ENCODE measurements at regions not wholly inside any gene's neighbourhood (a gene's known extent, or its start where the extent isn't known, plus 50 kb on each side); places are given as distances from the start of the nearest gene placed in this dataset.

DNA sequence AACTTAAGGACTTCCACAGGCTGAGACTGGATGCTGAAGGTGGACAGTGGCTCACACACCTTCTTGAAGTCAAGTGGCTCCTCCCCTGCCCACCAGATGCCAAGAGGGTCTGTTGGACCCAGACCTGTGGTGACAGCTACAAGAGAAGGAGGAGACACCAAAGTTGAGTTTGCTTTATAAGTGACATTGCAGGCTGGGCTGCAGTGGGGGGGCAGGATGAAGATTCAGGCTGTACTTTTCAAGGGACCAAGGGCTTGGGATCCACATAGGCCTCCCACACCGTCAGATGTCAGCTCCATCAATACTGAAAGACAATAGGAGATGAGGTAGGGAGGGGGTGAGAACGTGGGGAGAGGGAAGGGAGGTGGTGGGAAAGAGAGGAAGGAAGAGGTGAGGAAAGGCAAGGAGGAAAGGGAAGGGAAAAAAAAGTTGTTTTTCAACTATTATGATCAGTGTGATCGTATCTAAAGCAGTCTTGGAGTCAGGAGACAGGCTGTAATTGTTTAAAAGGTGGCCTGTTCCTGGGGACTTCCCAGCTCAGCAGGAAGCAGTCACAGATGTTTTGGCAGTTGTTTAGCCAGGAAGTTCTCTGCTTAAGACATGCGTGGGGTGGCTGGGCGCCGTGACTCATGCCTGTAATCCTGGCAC lies 84.1 kb upstream of the RESF1 start:
- peak overlapping the region; percentile 41 for H3K9ac ChIP-seq (replicated peaks; ENCODE audit: extremely low read depth, insufficient read depth, low read length)
- H3K27ac ChIP-seq (ENCODE audit: insufficient read depth, low read depth, low read length), result peak overlapping the region; percentile 83
- H3K79me2 ChIP-seq (ENCODE audit: control insufficient read depth, insufficient read depth, low read length), result no peaks in the 10 kb centered on the region
- no peaks in the 10 kb centered on the region for H3K9me1 ChIP-seq (replicated peaks; ENCODE audit: control insufficient read depth, extremely low read depth, insufficient read depth, low read length)
- peak; percentile 93 for DNase-seq (ENCODE audit: low read depth, low spot score)
- H3K27me3 ChIP-seq (ENCODE audit: control insufficient read depth in 2 of 2, insufficient read depth in 2 of 2, low read length in 2 of 2), result no peaks in the 10 kb centered on the region
- TSS peak; percentile 73 for BruUV-seq (replicated peaks)
- no peaks in the 10 kb centered on the region for H3K9me3 ChIP-seq (replicated peaks; ENCODE audit: control insufficient read depth, insufficient read depth, low read length)
- no peaks in the 10 kb centered on the region for H3K36me3 ChIP-seq (ENCODE audit: control insufficient read depth in 2 of 2, extremely low read depth in 1 of 2, insufficient read depth in 2 of 2, low read length in 2 of 2)
- dilution Hi-C loops (cut with MboI; ENCODE audit: extremely low pct_ligation_motif_present, low sequenced_read_pairs), result no loop called here
- H3K4me2 ChIP-seq (ENCODE audit: insufficient read depth, low read length), result no peak overlapping the region
- peak overlapping the region; percentile 78 for H2AFZ ChIP-seq (ENCODE audit: low read depth, low read length)
- ChIA-PET POLR2A (interaction anchor here (0.6 to 1.0 kb wide), 2 partner anchors 143 to 165 kb away, joined by 3 read pairs; no protein-coding TSS in a partner anchor), CTCF (interaction anchor here (0.8 to 0.9 kb wide), 2 partner anchors 143 to 437 kb away, joined by 4 read pairs; no protein-coding TSS in a partner anchor)
- intact Hi-C loops (cut with micrococcal nuclease), result loop anchor here (1.0 to 10.0 kb wide), 8 partner anchors 21 to 767 kb away; partner anchors contain the start of genes AMN1 and RESF1
- no peaks in the 10 kb centered on the region for H4K20me1 ChIP-seq (replicated peaks; ENCODE audit: control insufficient read depth, extremely low read depth, insufficient read depth, low read length)
- TF ChIP-seq JUN (IDR thresholded peaks at IDR 0.05; ENCODE audit: borderline replicate concordance, insufficient read depth, insufficient read length, low read depth) (peak; percentile 63), MAX (IDR thresholded peaks at IDR 0.05; ENCODE audit: insufficient read depth, insufficient read length) (no peak), POLR2A (IDR thresholded peaks at IDR 0.05; ENCODE audit: low read depth, low read length) (no peak), EZH2 (IDR thresholded peaks at IDR 0.05; ENCODE audit: borderline replicate concordance, low read depth, low read length, severe bottlenecking) (no peak), POLR2AphosphoS5 (IDR thresholded peaks at IDR 0.05; ENCODE audit: insufficient read depth, low read depth, low read length) (peak; percentile 67), FOS (IDR thresholded peaks at IDR 0.05; ENCODE audit: borderline replicate concordance, insufficient read depth, low read length) (peak; percentile 72), MYC (IDR thresholded peaks at IDR 0.05; ENCODE audit: low read depth, low read length) (no peak), GATA2 (IDR thresholded peaks at IDR 0.05; ENCODE audit: insufficient read depth, insufficient read length, low read depth, low read length) (peak; percentile 70)
- TF ChIP-seq, protein P1, sequence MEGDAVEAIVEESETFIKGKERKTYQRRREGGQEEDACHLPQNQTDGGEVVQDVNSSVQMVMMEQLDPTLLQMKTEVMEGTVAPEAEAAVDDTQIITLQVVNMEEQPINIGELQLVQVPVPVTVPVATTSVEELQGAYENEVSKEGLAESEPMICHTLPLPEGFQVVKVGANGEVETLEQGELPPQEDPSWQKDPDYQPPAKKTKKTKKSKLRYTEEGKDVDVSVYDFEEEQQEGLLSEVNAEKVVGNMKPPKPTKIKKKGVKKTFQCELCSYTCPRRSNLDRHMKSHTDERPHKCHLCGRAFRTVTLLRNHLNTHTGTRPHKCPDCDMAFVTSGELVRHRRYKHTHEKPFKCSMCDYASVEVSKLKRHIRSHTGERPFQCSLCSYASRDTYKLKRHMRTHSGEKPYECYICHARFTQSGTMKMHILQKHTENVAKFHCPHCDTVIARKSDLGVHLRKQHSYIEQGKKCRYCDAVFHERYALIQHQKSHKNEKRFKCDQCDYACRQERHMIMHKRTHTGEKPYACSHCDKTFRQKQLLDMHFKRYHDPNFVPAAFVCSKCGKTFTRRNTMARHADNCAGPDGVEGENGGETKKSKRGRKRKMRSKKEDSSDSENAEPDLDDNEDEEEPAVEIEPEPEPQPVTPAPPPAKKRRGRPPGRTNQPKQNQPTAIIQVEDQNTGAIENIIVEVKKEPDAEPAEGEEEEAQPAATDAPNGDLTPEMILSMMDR (IDR thresholded peaks at IDR 0.05; ENCODE audit: extremely low read depth in 1 of 2, insufficient read depth in 1 of 2, low read depth in 1 of 2, low read length in 2 of 2), result no peak
- FAIRE-seq, result peak; percentile 88
- H3K4me3 ChIP-seq (replicated peaks in 1 of 3; ENCODE audit: insufficient read depth in 1 of 3, low read depth in 1 of 3, low read length in 3 of 3), result no peak overlapping the region
- peaks cover 28% of the 10 kb centered on the region for H3K4me1 ChIP-seq (ENCODE audit: control insufficient read depth, extremely low read depth, insufficient read depth, low read length)

All from endothelial cell of umbilical vein (primary cell).